ENCODE measurements at regions not wholly inside any gene's neighbourhood (a gene's known extent, or its start where the extent isn't known, plus 50 kb on each side); places are given as distances from the start of the nearest gene placed in this dataset.

- no peak for DNase-seq (ENCODE audit: low spot score)
Measured at GRCh38 chr13:33624740-33625139, 193.2 kb upstream of the RFC3 start.

- no peak for DNase-seq (ENCODE audit: low spot score)
Measured at GRCh38 chr13:33626407-33626806, 191.5 kb upstream of the RFC3 start.

- DNase-seq (ENCODE audit: low spot score): no peak
Measured at GRCh38 chr13:33628662-33629061, 189.3 kb upstream of the RFC3 start.

- no peak for DNase-seq (ENCODE audit: low spot score)
Measured at GRCh38 chr13:33629605-33630360, 188.2 kb upstream of the RFC3 start.

GRCh38 chr13:33633701-33634545, 184.0 kb upstream of the RFC3 start:
- no peak for DNase-seq (ENCODE audit: low spot score)

- DNase-seq (ENCODE audit: low spot score): no peak
Measured at GRCh38 chr13:33634546-33634982, 183.4 kb upstream of the RFC3 start.

- no peak for DNase-seq (ENCODE audit: low spot score)
Measured at GRCh38 chr13:33636243-33636642, 181.7 kb upstream of the RFC3 start.

- no peak for DNase-seq (ENCODE audit: low spot score)
Measured at GRCh38 chr13:33636955-33637670, 180.8 kb upstream of the RFC3 start.

GRCh38 chr13:33637978-33638743, 179.8 kb upstream of the RFC3 start:
- DNase-seq (ENCODE audit: low spot score): no peak

GRCh38 chr13:33639158-33639557, 178.8 kb upstream of the RFC3 start:
- DNase-seq (ENCODE audit: low spot score): no peak

GRCh38 chr13:33639626-33640080, 178.3 kb upstream of the RFC3 start:
- no peak for DNase-seq (ENCODE audit: low spot score)

GRCh38 chr13:33640832-33641231, 177.1 kb upstream of the RFC3 start:
- no peak for DNase-seq (ENCODE audit: low spot score)

GRCh38 chr13:33642374-33643065, 175.4 kb upstream of the RFC3 start:
- peak; percentile 58 for DNase-seq (ENCODE audit: low spot score)

- no peak for DNase-seq (ENCODE audit: low spot score)
Measured at GRCh38 chr13:33644581-33645543, 173.1 kb upstream of the RFC3 start.

GRCh38 chr13:33645591-33646554, 172.1 kb upstream of the RFC3 start:
- DNase-seq (ENCODE audit: low spot score): no peak

- no peak for DNase-seq (ENCODE audit: low spot score)
Measured at GRCh38 chr13:33649212-33649878, 168.6 kb upstream of the RFC3 start.

GRCh38 chr13:33651766-33652165, 166.2 kb upstream of the RFC3 start:
- no peak for DNase-seq (ENCODE audit: low spot score)

- no peak for DNase-seq (ENCODE audit: low spot score)
Measured at GRCh38 chr13:33657274-33657673, 160.7 kb upstream of the RFC3 start.

All from ureter (tissue), 1 donor.